ENCODE measurements at regions not wholly inside any gene's neighbourhood (a gene's known extent, or its start where the extent isn't known, plus 50 kb on each side); places are given as distances from the start of the nearest gene placed in this dataset.

GRCh38 chr14:101078170-101078891 lies 174.8 kb upstream of the RTL1 start:
- POLR2A ChIA-PET = no interaction called here
- H4K20me1 ChIP-seq (ENCODE audit: insufficient read depth, low read length) = no peaks in the 10 kb centered on the region
- no peak overlapping the region for H3K4me3 ChIP-seq (replicated peaks in 1 of 3; ENCODE audit: insufficient read depth in 1 of 3, low read depth in 2 of 3, low read length in 3 of 3)
- in situ Hi-C loops (cut with HindIII; ENCODE audit: extremely low pct_ligation_motif_present, low pct_unique_long_range_greater_than_20kb) = no loop called here
- H3K79me2 ChIP-seq (ENCODE audit: insufficient read depth, low read length) = no peaks in the 10 kb centered on the region
- H3K9me3 ChIP-seq (ENCODE audit: low read length) = no peaks in the 10 kb centered on the region
- DNase-seq (ENCODE audit: low spot score) = no peak
- intact Hi-C loops (cut with micrococcal nuclease; ENCODE audit: unreplicated experiment) = no loop called here
- no peak overlapping the region for H3K9ac ChIP-seq (ENCODE audit: insufficient read depth, low read depth, low read length)
- FAIRE-seq = no peak
- ATAC-seq = no peak
- H3K27ac ChIP-seq (ENCODE audit: extremely low read length, insufficient read depth, low read length) = no peak overlapping the region
- H3K4me1 ChIP-seq (ENCODE audit: insufficient read depth, low read length) = no peaks in the 10 kb centered on the region
- WGBS (ENCODE audit: low lambda C conversion rate) = 0% methylated on average over 4 of the region's 8 CpGs
- H3K36me3 ChIP-seq (replicated peaks in 1 of 2; ENCODE audit: control insufficient read depth in 1 of 2, insufficient read depth in 2 of 2, low read length in 2 of 2) = no peaks in the 10 kb centered on the region
- no TSS peak for BruUV-seq (replicated peaks)
- no peak overlapping the region for H3K4me2 ChIP-seq (ENCODE audit: low read depth, low read length)
- peaks cover 18 to 68% of the 10 kb centered on the region in 2 experiments for H3K27me3 ChIP-seq (ENCODE audit: control insufficient read depth in 1 of 2, insufficient read depth in 2 of 2, low read length in 2 of 2)
- CTCF ChIA-PET (ENCODE audit: low intra/inter-chr PET ratio, low total read pairs) = no interaction called here
- H2AFZ ChIP-seq (ENCODE audit: low read length) = no peak overlapping the region
- TF ChIP-seq HNF1A (IDR thresholded peaks at IDR 0.05; ENCODE audit: low read depth) = no peak
- TF ChIP-seq HNF1A (CRISPR knock-in tag; IDR thresholded peaks at IDR 0.05; ENCODE audit: borderline replicate concordance) = no peak
- no peak for TF ChIP-seq ZBTB26 (CRISPR knock-in tag; IDR thresholded peaks at IDR 0.05; ENCODE audit: borderline replicate concordance)
- no peak for TF ChIP-seq ZNF256 (CRISPR knock-in tag; conservative IDR thresholded peaks at IDR 0.05)
- TF ChIP-seq MAFF (IDR thresholded peaks at IDR 0.05; ENCODE audit: low read depth, low read length) = no peak
- TF ChIP-seq, protein P1, sequence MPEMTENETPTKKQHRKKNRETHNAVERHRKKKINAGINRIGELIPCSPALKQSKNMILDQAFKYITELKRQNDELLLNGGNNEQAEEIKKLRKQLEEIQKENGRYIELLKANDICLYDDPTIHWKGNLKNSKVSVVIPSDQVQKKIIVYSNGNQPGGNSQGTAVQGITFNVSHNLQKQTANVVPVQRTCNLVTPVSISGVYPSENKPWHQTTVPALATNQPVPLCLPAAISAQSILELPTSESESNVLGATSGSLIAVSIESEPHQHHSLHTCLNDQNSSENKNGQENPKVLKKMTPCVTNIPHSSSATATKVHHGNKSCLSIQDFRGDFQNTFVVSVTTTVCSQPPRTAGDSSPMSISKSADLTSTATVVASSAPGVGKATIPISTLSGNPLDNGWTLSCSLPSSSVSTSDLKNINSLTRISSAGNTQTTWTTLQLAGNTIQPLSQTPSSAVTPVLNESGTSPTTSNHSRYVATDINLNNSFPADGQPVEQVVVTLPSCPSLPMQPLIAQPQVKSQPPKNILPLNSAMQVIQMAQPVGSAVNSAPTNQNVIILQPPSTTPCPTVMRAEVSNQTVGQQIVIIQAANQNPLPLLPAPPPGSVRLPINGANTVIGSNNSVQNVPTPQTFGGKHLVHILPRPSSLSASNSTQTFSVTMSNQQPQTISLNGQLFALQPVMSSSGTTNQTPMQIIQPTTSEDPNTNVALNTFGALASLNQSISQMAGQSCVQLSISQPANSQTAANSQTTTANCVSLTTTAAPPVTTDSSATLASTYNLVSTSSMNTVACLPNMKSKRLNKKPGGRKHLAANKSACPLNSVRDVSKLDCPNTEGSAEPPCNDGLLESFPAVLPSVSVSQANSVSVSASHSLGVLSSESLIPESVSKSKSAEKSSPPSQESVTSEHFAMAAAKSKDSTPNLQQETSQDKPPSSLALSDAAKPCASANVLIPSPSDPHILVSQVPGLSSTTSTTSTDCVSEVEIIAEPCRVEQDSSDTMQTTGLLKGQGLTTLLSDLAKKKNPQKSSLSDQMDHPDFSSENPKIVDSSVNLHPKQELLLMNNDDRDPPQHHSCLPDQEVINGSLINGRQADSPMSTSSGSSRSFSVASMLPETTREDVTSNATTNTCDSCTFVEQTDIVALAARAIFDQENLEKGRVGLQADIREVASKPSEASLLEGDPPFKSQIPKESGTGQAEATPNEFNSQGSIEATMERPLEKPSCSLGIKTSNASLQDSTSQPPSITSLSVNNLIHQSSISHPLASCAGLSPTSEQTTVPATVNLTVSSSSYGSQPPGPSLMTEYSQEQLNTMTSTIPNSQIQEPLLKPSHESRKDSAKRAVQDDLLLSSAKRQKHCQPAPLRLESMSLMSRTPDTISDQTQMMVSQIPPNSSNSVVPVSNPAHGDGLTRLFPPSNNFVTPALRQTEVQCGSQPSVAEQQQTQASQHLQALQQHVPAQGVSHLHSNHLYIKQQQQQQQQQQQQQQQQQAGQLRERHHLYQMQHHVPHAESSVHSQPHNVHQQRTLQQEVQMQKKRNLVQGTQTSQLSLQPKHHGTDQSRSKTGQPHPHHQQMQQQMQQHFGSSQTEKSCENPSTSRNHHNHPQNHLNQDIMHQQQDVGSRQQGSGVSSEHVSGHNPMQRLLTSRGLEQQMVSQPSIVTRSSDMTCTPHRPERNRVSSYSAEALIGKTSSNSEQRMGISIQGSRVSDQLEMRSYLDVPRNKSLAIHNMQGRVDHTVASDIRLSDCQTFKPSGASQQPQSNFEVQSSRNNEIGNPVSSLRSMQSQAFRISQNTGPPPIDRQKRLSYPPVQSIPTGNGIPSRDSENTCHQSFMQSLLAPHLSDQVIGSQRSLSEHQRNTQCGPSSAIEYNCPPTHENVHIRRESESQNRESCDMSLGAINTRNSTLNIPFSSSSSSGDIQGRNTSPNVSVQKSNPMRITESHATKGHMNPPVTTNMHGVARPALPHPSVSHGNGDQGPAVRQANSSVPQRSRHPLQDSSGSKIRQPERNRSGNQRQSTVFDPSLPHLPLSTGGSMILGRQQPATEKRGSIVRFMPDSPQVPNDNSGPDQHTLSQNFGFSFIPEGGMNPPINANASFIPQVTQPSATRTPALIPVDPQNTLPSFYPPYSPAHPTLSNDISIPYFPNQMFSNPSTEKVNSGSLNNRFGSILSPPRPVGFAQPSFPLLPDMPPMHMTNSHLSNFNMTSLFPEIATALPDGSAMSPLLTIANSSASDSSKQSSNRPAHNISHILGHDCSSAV (CRISPR knock-in tag; IDR thresholded peaks at IDR 0.05; ENCODE audit: borderline replicate concordance) = no peak
